ENCODE measurements at regions not wholly inside any gene's neighbourhood (a gene's known extent, or its start where the extent isn't known, plus 50 kb on each side); places are given as distances from the start of the nearest gene placed in this dataset.
A peak's percentile ranks its signal among the peaks of the same experiment; 100 is the strongest.

DNA sequence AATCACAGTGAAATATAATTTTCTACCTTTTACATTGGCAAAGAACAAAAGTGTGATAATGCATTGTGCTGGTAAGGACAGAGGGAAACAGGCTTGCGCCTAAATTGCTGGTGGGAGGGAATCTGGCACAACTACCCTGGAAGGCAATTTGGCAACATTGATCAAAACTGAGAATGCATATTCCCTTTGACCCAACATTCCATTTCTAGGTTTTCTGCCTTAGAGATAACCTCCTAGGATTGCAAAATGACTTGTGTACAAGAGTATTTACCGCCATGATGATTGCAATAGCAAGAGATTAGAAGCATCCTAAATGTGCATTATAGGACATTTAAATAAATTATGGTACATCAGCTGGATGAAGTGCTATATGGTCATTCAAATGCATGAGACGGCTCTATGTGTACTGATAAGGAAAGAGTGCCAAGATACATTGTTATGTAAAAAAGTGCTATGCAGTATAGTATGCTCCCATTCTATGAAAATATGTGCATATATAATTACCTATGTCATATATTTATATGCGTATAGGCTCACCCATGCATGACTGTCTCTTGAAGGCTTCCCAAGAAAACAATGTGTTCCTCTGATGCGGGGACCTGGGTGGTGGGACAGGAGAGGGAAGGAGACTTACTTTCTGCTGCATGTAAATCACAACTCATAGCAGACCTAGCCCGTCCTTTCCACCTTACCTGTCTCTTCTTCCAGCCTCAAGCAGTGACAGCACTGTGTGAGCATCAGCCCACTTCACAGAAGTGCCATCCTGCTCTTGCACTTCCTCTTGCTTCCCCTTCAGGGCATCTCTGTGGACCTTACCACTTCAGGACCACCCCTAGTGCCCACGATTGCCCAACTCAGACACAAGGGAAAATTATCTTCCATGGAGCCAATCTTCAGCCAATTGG lies 249.9 kb upstream of the TLE3 start:
- 91% methylated on average over 7 of the region's 7 CpGs for WGBS
- DNase-seq (ENCODE audit: extremely low spot score): no peak
- TF ChIP-seq POLR2AphosphoS5 (IDR thresholded peaks at IDR 0.05): no peak
- no peak for TF ChIP-seq POLR2A (IDR thresholded peaks at IDR 0.05; ENCODE audit: low read depth)
- no peak for TF ChIP-seq EP300 (IDR thresholded peaks at IDR 0.05)
- TF ChIP-seq, protein P1, sequence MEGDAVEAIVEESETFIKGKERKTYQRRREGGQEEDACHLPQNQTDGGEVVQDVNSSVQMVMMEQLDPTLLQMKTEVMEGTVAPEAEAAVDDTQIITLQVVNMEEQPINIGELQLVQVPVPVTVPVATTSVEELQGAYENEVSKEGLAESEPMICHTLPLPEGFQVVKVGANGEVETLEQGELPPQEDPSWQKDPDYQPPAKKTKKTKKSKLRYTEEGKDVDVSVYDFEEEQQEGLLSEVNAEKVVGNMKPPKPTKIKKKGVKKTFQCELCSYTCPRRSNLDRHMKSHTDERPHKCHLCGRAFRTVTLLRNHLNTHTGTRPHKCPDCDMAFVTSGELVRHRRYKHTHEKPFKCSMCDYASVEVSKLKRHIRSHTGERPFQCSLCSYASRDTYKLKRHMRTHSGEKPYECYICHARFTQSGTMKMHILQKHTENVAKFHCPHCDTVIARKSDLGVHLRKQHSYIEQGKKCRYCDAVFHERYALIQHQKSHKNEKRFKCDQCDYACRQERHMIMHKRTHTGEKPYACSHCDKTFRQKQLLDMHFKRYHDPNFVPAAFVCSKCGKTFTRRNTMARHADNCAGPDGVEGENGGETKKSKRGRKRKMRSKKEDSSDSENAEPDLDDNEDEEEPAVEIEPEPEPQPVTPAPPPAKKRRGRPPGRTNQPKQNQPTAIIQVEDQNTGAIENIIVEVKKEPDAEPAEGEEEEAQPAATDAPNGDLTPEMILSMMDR (IDR thresholded peaks at IDR 0.05): no peak

DNA sequence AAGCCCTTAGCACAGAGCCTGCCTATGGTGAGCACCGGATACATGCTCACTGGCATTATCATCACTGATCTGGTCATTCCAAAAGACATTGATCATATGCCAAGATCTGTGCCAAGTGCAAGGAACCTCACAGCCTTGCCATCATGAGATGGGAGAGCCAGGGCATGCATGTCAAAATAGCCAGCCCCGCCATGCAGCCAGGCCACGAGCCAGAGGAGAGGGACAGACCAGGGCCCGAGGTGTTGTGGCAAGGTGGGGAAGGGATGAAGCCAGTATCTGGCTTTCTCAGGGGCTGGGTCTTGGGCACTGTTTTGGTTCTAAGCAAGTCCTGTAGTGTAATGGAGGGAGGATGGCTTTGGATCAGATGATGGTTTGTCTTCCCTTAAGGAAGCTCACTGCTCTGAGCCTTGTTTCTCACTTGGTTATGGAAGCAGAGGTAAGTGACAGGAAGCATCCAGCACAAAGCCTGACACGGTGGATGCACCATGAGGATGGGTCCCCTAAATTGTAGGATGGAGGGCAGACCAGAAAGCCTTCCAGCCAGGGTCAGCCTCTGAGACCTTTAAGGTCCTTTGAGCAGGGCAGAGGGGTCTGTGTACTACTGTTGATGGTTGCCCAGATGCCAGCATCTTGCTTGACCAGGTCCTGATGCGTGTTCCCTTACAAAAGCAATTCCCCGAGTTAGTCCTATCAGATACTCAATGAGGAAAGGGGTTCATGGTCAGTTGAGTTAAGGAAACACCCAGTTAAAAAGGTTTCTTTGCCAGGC lies 247.7 kb upstream of the TLE3 start:
- Histone ChIP-seq H3K4me3 (no peak overlapping the region), H3K9me3 (no peaks in the 10 kb centered on the region), H3K27me3 (no peaks in the 10 kb centered on the region), H3K27ac (replicated peaks in 1 of 4) (no peak overlapping the region), H3K36me3 (no peaks in the 10 kb centered on the region), H3K4me1 (peaks cover 0 to 3% (median 2%) of the 10 kb centered on the region in 4 donors)
- intact Hi-C loops (cut with DNase I): no loop called here
- peak; percentile 89 for DNase-seq (ENCODE audit: extremely low spot score)
- TF ChIP-seq POLR2A (IDR thresholded peaks at IDR 0.05; ENCODE audit: low read depth) (no peak), POLR2AphosphoS5 (IDR thresholded peaks at IDR 0.05) (no peak), EP300 (IDR thresholded peaks at IDR 0.05) (no peak)
- TF ChIP-seq, protein P1 (IDR thresholded peaks at IDR 0.05): no peak
- WGBS: 97% methylated on average over 7 of the region's 7 CpGs

More for the DNA sequence above, 249.9 kb upstream of the TLE3 start:
- Histone ChIP-seq H3K4me3 (no peak overlapping the region), H3K9me3 (no peaks in the 10 kb centered on the region), H3K4me1 (no peaks in the 10 kb centered on the region), H3K36me3 (no peaks in the 10 kb centered on the region), H3K27me3 (no peaks in the 10 kb centered on the region), H3K27ac (replicated peaks in 1 of 4) (no peak overlapping the region)
- intact Hi-C loops (cut with DNase I): no loop called here

- DNase-seq (ENCODE audit: extremely low spot score): peak; percentile 70
Measured at GRCh38 chr15:70344666-70345065, 246.9 kb upstream of the TLE3 start.

GRCh38 chr15:70343961-70344621 lies 246.4 kb upstream of the TLE3 start:
- TF ChIP-seq, protein P1 (IDR thresholded peaks at IDR 0.05): no peak
- TF ChIP-seq EP300 (IDR thresholded peaks at IDR 0.05) (no peak), POLR2A (IDR thresholded peaks at IDR 0.05; ENCODE audit: low read depth) (no peak), POLR2AphosphoS5 (IDR thresholded peaks at IDR 0.05) (no peak)
- no peaks in the 10 kb centered on the region for H3K36me3 ChIP-seq
- 96% methylated on average over 17 of the region's 17 CpGs for WGBS
- no peaks in the 10 kb centered on the region for H3K9me3 ChIP-seq
- H3K4me3 ChIP-seq: no peak overlapping the region
- DNase-seq (ENCODE audit: extremely low spot score): peak; percentile 82
- no peaks in the 10 kb centered on the region for H3K27me3 ChIP-seq
- H3K27ac ChIP-seq (replicated peaks in 1 of 4): no peak overlapping the region
- peaks cover 0 to 15% (median 12%) of the 10 kb centered on the region in 4 donors for H3K4me1 ChIP-seq
- intact Hi-C loops (cut with DNase I): no loop called here

More at GRCh38 chr15:70344666-70345065, 246.9 kb upstream of the TLE3 start:
- no peaks in the 10 kb centered on the region for H3K27me3 ChIP-seq
- no peak overlapping the region for H3K4me3 ChIP-seq
- H3K36me3 ChIP-seq: no peaks in the 10 kb centered on the region
- 100% methylated on average over 1 of the region's 3 CpGs for WGBS
- intact Hi-C loops (cut with DNase I): no loop called here
- TF ChIP-seq POLR2AphosphoS5 (IDR thresholded peaks at IDR 0.05) (no peak), EP300 (IDR thresholded peaks at IDR 0.05) (no peak), POLR2A (IDR thresholded peaks at IDR 0.05; ENCODE audit: low read depth) (no peak)
- TF ChIP-seq, protein P1 (IDR thresholded peaks at IDR 0.05): no peak
- peaks cover 0 to 11% (median 10%) of the 10 kb centered on the region in 4 donors for H3K4me1 ChIP-seq
- no peak overlapping the region for H3K27ac ChIP-seq (replicated peaks in 1 of 4)
- H3K9me3 ChIP-seq: no peaks in the 10 kb centered on the region
